CD1c-positive myeloid dendritic cell (primary cell): ENCODE measurements at regions not wholly inside any gene's neighbourhood (a gene's known extent, or its start where the extent isn't known, plus 50 kb on each side); places are given as distances from the start of the nearest gene placed in this dataset.

ENCODE experiments used
- DNase-seq: peaks from one replicate; pipeline ENCODE4 v3.0.0-alpha.2; 2016; ENCODE audit errors: extremely low spot score

DNA sequence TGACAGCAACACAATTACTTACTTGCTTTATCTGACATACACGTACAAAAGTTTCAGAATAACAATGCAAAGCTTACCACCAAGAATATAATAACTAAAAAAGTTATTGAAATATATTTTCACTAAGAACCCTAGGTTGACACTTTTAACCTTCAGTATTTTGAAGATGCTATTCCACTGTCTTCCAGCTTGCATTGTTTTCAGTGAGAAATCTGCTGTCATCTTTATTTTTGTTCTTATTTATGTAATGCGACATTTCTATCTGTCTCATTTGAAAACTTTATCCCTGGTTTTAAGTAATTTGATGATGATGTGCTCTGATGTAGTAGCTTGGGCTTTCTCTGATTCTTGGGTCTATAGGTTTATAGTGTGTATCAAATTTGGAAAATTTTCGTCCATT lies 165.0 kb upstream of the SMIM21 start:
- DNase-seq: no peak

DNA sequence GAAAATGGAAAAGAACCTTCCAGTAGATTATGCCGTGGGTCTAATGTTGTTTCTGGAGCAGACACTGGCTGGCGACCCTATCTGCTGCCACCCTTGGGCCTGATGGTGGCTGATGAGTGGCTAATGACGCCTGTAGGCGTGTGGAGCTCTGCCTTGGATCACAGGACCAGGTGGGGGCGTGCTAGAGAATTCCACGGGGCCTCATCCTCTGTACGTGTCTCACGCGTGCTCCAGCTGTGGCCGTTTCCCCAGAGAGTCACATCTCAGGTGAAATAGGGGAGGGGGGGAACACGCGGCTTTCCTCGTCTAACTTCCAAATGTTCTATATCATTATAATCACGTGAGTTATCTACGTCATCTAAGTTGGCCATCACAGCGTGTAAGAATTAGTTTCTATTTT lies 160.9 kb upstream of the SMIM21 start:
- DNase-seq: no peak

DNA sequence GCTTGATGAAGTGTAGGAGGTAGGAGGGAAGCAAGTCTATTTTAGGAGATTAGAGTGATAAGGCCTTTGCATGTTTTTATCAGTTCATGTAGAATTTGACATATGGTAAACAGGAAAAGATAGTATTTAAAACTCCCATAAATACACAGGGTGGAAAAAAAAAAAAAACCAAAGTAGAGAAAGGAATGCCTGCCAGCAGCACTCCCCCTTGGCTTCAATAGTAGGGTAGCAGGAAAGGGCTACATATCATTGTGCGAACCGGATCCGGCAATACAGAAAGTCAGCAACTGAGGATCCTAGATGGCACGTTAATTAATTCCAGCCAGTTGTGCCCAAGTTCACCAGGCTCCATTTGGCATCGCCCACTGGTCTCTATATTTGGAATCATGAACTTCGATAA lies 159.6 kb upstream of the SMIM21 start:
- DNase-seq: no peak

- DNase-seq: no peak
These were observed 158.8 kb upstream of the SMIM21 start for GRCh38 chr18:75586130-75586889.

DNA sequence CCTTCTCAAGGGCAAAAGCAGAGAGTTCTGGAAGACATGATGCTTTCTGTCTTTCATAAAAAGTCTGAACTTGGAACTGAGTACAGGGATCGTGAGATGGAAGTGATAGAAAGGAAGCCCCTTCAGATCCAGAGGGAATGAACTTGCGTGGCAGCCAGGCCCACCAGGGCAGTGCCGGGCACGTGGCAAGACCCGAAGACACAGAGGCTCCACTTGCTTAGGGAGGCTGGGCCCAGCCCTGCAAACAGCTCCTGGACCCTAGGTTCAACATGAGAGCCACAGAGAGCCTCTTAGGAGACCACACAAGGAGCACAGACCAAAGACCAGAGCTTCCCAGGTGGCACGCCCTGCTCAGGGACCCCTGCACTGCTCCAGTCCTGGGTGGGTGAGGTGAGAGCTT lies 155.4 kb upstream of the SMIM21 start:
- no peak for DNase-seq

- no peak for DNase-seq
These were observed 154.9 kb upstream of the SMIM21 start for GRCh38 chr18:75582406-75582821.

- DNase-seq: no peak
These were observed 154.0 kb upstream of the SMIM21 start for GRCh38 chr18:75581336-75582131.

GRCh38 chr18:75574187-75574586 lies 146.7 kb upstream of the SMIM21 start:
- no peak for DNase-seq

- DNase-seq: no peak
These were observed 135.6 kb upstream of the SMIM21 start for GRCh38 chr18:75563150-75563549.

GRCh38 chr18:75562216-75562615 lies 134.7 kb upstream of the SMIM21 start:
- no peak for DNase-seq

DNA sequence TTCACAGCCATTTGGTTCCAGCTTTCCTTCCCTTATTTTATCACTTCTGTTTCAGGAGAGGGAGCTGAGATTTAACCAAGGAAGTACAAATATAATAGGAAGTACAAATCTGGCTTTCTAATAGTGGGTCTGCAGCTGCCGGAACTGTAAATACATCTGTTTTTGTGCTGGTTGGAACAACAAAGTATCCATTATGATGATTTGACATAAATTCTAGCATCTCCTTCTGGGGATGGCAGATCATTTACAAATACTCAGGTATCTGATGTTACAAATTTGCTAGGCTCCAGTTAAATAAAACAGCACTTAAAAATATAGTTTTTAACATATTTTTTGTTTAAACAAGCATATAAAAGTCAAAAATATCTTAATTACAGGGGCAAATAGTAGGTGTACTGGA lies 131.3 kb upstream of the SMIM21 start:
- DNase-seq: no peak

DNA sequence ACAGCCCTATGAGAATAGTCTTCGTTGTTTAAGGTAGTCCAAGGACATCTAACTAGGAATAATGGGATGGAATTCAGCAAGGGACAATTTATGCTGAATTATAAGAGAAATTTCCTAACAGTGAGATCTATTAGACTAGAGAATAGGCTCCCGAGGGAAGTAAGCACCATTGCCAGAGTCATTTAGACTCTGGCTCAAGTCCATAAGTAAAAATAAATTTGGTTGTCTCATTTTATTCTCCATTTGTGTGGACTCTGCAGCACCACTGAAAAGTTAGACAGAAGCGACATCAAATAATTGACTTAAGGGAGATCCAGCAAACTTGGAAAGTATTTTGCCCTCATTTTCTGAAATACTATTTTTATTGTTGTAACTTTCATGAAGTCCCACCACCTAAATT lies 129.3 kb upstream of the SMIM21 start:
- no peak for DNase-seq

GRCh38 chr18:75554644-75555185 lies 127.2 kb upstream of the SMIM21 start:
- no peak for DNase-seq

DNA sequence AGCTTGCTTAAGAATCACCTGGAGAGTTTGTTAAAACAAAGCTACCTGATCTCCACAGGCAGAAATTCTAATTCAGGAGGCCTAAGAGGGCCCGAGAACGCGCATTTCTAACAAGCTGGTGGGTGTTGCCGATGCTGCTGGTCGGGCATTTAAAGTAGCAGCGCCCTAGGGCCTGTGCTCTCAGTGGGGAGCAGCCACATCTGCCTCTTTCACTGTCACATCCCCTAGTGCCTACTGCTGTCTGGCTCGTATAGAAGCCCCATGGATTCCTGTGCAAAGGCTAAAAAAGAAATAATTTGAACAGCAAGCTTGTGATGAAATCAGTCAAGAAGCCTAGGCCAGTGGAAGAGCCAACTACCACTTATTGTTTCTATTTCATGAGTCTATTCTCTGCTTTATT lies 126.7 kb upstream of the SMIM21 start:
- no peak for DNase-seq

DNA sequence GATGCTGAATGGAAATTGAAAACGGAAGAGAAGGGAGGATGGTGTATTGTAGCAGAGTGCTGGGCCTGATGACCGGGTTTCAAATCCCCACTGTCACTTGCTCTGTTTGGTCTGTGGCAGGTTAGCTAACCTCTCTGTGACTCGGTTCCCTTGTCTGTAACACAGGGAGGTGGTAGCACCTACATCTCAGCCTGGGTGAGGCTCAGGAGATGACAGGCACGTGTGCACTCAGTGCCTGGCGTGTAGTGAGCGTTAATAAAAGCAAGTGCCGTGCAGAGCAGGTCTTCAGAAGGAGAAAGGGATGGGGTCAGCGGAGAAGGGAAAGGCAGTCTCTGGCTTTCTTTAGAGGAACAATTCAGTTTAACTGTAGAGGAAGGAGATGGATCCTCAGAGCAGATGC lies 125.5 kb upstream of the SMIM21 start:
- DNase-seq: no peak

- no peak for DNase-seq
These were observed 123.6 kb upstream of the SMIM21 start for GRCh38 chr18:75551071-75551470.

- no peak for DNase-seq
These were observed 120.9 kb upstream of the SMIM21 start for GRCh38 chr18:75548353-75548905.

DNA sequence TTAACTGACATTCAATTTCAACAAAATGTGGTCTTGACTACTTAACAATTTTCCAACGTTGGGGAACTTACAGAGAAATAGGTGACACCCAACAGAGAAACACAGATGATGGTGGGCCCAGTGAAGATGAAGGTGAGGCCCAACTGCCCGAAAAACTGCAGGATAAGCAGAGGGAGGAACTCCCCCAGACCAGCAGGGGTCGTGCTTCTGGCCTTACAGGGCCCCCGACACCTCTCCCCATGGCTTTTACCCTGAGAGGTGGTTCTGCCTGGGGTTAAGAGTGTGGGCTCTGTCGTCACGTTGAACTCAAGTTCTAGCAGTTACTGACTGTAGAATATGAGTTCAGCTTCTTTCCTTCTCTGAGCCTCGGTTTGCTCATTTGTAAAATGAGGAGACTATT lies 119.5 kb upstream of the SMIM21 start:
- DNase-seq: no peak

GRCh38 chr18:75545189-75545588 lies 117.7 kb upstream of the SMIM21 start:
- DNase-seq: no peak

- DNase-seq: no peak
These were observed 117.0 kb upstream of the SMIM21 start for GRCh38 chr18:75544496-75544895.

DNA sequence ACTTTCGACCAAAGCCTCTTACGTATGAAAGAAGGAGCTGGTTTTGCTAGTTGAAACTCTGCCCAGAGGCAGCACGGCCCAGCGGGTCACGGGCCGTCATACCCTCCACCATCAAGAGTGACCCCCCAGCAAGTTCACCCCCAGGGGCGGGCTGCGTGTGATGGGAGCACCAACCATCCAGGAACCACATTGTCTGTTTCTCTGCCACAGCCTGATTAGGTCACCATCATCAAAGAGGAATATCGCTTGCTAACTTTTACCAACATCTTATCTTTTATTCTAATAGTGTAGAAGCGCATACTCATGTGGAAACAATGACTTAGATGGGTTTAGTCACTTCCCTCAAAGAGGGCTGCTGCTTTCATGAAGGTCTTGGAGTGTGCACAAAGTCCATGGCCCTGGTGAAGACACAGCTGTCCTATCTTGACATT lies 116.6 kb upstream of the SMIM21 start:
- DNase-seq: no peak

GRCh38 chr18:75538727-75539126 lies 111.2 kb upstream of the SMIM21 start:
- no peak for DNase-seq

DNA sequence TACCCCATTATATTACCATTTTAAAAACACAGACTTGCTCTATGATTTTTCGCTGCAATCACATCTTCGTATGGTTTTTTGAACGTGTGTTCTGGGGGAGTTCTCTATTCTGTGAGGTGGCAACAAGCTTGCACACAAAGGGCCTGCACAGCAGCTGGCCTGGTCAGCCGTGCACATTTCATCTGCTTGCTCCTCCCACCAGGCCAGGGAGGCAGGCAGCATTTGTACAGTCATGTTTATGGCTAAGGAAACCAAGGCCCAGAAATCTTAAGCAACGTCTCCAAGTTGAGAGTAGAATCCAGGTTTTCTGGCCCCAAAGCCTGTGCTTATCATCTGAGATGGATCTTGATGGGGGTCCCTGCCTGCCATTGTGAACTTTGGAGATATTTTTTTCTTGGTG lies 106.4 kb upstream of the SMIM21 start:
- DNase-seq: no peak
